KOPT-K1 (cell line): ENCODE measurements at regions not wholly inside any gene's neighbourhood (a gene's known extent, or its start where the extent isn't known, plus 50 kb on each side); places are given as distances from the start of the nearest gene placed in this dataset.

Experiments used
- H3K27ac ChIP-seq: fragments of 200-600 bp; sonication (generic); 2 replicates; pipeline ENCODE4 v1.5.1; 2016; ENCODE audit warnings: antibody characterized with exemption, mild to moderate bottlenecking, low read depth, low read length; ENCODE audit not compliant: poor library complexity, severe bottlenecking
- H3K36me3 ChIP-seq: fragments of 200-600 bp; sonication (generic); 2 replicates; pipeline ENCODE4 v1.5.1; 2017; ENCODE audit warnings: antibody characterized with exemption, mild to moderate bottlenecking, low read length, moderate library complexity; ENCODE audit not compliant: insufficient read depth
- H3K9me3 ChIP-seq: fragments of 200-600 bp; sonication (generic); 2 replicates; pipeline ENCODE4 v1.5.1; 2017; ENCODE audit warnings: antibody characterized with exemption, low read length, mild to moderate bottlenecking; ENCODE audit not compliant: insufficient read depth, poor library complexity, severe bottlenecking

DNA sequence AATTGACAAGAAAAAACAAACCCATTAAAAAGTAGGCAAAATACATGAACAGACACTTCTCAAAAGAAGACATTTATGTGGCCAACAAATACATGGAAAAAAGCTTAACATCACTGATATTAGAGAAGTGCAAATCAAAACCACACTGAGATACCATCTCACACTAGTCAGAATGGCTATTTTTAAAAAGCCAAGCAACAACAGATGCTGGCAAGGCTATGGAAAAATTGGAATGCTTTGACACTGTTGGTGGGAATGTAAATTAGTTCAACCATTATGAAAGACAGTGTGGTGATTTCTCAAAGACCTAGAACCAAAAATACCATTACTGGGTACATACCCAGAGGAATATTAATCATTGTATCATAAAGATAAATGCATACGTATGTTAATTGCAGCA is 641.1 kb upstream of the B3GALT2 start:
- peaks cover 4% of the 10 kb centered on the region for H3K9me3 ChIP-seq
- H3K27ac ChIP-seq, result no peak overlapping the region
- H3K36me3 ChIP-seq, result no peaks in the 10 kb centered on the region

DNA sequence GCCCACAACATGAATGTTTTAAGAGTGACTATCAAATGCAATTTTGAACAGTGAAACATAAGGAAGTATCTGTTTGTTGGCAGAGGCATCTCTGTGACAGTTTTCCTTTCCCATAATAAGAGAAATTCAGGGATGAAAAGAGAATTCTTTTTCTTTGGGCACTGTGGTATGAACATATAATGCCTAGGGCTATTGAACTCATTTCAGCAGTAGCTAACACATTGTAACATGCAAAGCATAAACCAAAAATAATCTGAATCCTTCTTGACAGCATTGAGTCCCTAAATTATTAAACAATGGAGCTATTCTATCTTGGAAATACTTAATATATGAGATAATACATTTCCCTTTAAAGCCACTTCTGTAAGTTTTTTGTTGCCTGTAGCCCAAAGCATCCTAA is 633.0 kb upstream of the B3GALT2 start:
- H3K36me3 ChIP-seq, result no peaks in the 10 kb centered on the region
- H3K27ac ChIP-seq, result no peak overlapping the region
- no peaks in the 10 kb centered on the region for H3K9me3 ChIP-seq

DNA sequence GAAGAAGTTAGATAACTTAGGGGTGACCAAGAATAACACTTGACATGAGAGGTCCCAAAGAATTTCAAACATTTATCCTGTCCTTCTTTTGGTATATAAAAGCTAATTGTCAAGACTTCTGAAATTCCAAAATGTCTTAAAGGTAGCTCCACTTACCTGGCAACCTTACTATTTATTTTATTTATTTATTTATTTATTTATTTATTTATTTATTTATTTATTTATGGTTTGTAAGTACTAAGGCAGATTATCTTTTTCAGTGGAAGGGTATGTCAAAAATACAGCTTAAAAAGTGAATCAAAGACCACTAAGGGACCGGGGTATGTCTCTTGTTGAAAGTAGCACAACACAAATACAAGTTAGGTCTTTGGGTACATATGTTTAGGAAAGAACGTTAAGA is 620.8 kb upstream of the B3GALT2 start:
- no peaks in the 10 kb centered on the region for H3K36me3 ChIP-seq
- no peak overlapping the region for H3K27ac ChIP-seq
- no peaks in the 10 kb centered on the region for H3K9me3 ChIP-seq

DNA sequence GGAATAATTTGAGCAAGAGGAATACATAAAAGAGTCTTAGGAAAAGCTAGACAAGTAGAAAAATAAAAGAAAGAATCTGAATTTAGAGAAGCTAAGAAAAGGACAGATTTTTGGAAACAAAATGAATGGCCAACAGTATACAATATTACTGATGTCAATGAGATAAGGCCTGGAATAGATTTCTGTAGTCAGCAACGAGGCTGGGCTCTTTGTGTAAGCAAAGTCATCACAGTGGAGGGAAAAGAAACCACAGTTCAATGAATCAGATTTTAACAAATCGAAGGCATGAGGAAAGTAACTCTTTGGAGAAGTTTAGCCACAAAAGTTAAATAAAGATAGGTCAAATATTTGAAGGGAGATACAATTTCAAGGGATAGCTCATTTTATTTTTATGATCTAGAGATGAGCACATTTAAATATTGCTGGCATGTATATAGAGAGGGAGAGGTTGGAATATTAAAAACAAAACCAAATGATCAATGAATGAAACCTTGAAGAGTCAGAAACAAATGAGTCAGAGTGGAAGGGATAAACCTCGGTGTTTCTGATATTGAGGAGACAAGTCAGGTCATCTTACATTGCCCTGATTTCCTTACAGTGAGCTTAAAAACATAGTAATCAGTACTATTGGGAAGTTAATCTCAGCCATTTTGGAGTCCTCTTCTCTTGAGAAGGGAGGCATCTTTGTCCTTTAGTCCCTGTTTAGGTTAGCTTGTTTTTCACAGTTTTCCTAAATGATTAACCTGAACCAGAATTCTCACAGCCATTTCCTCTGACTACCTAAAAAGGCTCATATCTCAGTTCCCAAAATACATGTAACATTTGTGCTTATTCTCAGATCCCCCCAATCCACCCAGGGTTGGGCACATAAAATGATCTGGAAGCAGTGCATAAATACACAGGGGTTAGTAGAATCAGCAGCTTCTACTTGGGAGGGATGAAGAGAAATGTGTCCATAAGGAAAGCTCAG is 620.0 kb upstream of the B3GALT2 start:
- Histone ChIP-seq H3K36me3 (no peaks in the 10 kb centered on the region), H3K27ac (no peak overlapping the region), H3K9me3 (no peaks in the 10 kb centered on the region)

DNA sequence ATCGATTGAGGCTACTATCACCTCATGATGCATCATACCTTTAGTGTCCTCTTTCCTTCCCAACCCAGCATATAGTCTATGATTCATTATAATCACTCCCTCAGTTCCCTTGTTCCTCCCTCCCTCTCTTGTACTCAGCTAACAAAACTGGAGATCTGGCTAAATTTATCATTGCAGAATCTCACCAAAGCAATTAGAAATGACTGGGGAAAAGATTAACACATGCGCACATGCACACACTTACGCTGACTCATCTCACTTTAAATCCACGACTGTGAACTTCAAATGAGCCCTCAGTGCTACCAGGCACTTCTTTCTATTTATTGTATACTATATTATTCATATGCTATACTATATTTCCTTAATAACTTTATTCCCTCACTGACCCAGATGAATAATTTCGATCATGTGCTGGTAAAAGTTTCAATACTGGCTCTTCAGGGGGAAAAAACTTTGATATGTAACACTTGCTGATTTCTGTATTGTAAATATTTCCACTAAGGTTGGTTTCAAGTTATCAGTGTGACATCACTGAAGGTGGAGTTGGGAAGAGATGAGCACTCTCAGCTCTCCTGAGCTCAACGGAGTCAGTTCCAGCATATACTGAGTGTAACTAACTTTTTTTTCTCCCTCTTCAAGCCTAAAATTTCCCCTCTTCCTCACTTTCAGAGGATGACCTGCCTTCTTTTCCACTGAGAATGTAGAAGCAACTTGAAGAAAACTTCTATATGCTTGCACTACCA is 613.7 kb upstream of the B3GALT2 start:
- Histone ChIP-seq H3K27ac (no peak overlapping the region), H3K9me3 (no peaks in the 10 kb centered on the region), H3K36me3 (no peaks in the 10 kb centered on the region)

DNA sequence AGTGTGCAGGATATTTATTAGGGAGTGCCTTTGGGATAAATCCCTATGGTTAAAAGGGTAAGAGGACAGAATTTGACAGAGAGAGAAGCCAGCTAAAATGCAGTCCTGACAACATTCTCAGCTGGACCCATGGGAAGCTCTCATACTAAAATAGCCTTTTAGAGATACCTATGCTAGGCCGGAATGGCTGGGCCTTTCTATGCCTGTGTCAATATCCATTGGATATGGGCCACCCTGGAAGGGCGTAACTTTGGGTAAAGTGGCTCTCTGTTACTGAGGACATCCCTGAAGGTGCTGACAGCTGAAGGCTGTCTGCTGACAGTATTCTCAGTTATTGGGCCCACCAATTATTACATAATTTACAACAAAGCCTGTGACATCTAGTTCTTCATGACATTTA is 613.0 kb upstream of the B3GALT2 start:
- Histone ChIP-seq H3K9me3 (no peaks in the 10 kb centered on the region), H3K36me3 (no peaks in the 10 kb centered on the region), H3K27ac (no peak overlapping the region)

DNA sequence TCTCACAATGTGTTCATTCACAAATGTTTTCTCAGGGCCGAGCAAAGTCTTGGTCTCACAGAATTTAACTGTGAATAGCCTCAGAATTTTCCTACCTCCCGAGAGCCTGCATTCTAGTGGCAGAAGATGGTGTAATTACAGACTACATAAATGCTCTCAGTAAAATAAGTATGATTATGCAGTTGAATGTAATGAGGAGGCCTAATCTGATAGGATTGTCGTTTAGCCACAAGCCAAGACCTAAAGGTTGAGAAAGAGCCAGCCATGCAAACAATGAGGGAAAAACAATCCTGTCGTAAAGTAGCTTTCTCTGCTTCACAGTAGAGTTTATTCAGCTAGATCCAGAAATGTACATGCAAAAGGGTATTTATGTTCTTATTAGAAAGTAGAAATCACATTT is 607.8 kb upstream of the B3GALT2 start:
- Histone ChIP-seq H3K36me3 (no peaks in the 10 kb centered on the region), H3K9me3 (no peaks in the 10 kb centered on the region), H3K27ac (no peak overlapping the region)

DNA sequence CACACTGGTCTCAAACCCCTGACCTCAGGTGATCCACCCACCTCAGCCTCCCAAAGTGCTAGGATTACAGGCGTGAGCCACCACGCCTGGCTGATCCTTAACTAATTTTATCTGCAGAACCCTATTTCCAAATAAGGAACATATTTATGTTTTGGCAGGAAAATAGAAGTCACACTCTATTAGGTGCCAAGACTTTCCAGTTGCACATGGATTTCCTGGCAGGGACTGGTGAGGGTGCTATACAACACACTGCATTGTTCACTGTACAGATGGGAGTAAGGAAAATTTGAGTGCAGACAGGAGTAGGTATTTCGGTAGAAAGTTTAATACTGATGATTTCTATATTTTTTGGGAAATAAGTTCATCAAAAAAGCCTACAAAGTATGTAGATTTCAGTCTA is 605.3 kb upstream of the B3GALT2 start:
- Histone ChIP-seq H3K36me3 (no peaks in the 10 kb centered on the region), H3K27ac (no peak overlapping the region), H3K9me3 (no peaks in the 10 kb centered on the region)

DNA sequence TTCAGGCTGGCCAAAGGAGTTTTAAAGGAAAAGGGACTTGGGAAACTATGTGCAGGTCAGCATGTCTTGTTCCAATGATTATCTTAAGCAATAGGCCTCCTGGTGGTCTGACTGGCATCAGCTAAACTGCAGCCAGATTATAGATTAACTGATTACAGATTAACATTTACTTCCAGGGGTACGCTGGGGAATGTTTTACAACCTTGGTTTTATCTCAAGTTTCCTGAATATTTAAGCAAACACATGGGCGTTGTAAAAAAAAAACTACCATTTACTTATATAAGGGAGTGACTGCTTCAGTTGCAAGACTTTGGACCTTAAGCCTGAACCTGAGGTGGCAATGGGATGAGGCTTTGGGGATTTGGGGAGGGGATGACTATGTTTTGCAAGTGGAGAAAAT is 600.6 kb upstream of the B3GALT2 start:
- no peaks in the 10 kb centered on the region for H3K36me3 ChIP-seq
- no peak overlapping the region for H3K27ac ChIP-seq
- H3K9me3 ChIP-seq, result no peaks in the 10 kb centered on the region

DNA sequence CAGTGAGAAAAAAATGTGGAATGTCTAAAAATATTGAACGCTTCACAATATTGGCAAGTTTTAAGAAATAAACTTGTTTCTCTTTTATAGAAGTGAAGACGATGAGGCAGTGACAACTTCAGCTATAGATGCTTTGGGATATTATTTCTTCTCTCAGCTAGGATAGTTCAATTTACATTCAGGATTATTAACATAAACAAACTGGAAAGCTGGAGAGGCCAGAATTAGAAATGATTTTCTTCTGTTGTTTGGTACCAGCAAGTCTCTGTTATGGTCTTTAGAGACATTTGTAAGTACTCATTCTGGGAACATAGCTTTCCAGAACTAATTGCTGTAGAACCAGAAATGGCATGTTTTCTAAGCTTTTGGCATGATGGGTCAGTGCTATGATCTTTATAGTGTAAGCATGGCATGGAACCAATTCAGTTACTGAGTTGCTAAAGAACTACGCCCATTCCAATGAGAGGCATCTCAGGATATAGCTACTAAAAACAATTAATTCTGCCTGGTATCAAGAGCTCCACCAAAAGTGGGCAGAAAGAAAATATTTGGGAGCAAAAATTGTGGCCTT is 599.5 kb upstream of the B3GALT2 start:
- Histone ChIP-seq H3K27ac (no peak overlapping the region), H3K36me3 (no peaks in the 10 kb centered on the region), H3K9me3 (no peaks in the 10 kb centered on the region)

DNA sequence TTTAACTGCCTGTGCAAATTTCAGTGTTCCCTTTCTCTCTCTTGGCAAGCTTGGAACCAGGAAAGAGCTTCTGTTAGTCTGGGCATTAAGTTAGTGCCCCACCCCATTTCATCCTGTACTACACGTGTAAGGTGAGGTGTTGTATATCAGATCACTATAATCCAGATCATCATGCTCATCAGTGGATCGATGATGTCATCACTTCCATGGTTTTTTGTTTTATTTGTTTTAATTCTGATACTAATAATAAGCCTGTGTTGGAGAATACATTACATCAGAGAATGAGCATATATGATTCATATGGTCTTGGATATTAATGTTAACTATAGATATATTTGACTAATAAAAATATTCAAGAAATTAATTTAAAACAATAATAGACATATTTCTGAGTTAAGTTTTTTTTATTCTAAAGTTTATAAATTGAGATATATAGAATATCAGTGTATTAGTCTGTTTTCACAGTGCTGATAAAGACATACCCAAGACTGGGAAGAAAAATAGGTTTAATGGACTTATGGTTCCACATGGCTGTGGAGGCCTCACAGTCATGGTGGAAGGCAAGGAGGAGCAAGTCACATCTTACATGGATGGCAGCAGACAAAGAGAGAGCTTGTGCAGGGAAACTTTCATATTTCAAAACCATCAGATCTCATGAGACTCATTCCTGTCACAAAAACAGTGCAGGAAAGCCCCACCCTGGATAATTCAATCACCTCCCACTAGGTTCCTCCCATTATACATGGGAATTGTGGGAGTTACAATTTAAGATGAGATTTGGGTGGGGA is 588.3 kb upstream of the B3GALT2 start:
- no peaks in the 10 kb centered on the region for H3K36me3 ChIP-seq
- peaks cover 13% of the 10 kb centered on the region for H3K9me3 ChIP-seq
- no peak overlapping the region for H3K27ac ChIP-seq

DNA sequence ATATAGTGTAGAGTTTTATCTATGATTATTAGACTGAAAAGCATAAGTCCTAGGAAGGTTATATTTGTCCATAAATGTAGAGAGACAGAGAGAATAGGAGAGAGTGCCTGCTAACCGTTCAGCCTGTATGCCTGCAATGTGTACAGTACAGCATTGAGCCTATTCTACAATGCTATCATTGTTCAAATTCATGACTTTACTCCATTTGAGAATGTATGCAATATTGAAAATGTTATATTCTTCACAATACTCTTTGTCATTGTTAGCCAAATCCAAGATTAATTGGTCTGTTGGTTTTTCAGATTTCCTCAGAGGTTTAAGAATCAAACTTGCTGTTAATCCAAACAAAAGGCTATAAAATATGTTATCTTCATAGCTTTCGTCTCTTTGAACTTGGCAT is 585.2 kb upstream of the B3GALT2 start:
- H3K27ac ChIP-seq, result no peak overlapping the region
- no peaks in the 10 kb centered on the region for H3K36me3 ChIP-seq
- peaks cover 13% of the 10 kb centered on the region for H3K9me3 ChIP-seq

DNA sequence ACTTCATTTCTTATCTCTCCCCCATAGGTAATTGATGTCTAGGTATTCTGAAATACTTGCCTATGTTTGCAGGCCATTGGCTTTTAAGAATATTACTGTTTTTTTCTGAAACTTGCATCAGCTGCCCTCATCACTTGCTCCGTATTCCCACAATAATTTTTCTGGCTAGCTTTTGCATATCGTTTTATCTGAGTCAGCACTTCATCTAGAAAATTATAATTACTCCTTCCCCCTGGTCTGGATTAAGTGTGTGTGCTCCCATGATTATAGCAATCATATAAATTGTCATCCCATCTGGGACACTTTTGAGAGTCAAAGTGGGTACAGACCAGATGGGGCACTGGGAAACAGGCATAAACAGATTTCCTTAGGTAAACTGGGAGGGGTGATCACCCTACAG is 583.2 kb upstream of the B3GALT2 start:
- Histone ChIP-seq H3K27ac (no peak overlapping the region), H3K36me3 (no peaks in the 10 kb centered on the region), H3K9me3 (no peaks in the 10 kb centered on the region)

DNA sequence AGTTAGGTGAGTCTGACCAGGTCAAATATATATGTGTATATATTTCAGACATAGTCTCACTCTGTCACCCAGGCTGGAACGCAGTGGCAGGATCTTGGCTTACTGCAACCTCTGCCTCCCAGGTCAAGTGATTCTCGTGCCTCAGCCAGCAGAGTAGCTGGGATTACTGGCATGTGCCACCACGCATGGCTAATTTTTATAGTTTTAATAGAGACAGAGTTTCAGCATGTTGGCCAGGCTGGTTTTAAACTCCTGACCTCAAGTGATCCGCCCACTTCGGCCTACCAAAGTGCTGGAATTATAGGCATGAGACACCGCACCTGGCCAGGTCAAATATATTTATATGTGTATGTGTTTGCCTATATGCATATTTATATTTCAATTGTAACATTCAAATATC is 581.5 kb upstream of the B3GALT2 start:
- H3K27ac ChIP-seq, result no peak overlapping the region
- H3K9me3 ChIP-seq, result no peaks in the 10 kb centered on the region
- H3K36me3 ChIP-seq, result no peaks in the 10 kb centered on the region

DNA sequence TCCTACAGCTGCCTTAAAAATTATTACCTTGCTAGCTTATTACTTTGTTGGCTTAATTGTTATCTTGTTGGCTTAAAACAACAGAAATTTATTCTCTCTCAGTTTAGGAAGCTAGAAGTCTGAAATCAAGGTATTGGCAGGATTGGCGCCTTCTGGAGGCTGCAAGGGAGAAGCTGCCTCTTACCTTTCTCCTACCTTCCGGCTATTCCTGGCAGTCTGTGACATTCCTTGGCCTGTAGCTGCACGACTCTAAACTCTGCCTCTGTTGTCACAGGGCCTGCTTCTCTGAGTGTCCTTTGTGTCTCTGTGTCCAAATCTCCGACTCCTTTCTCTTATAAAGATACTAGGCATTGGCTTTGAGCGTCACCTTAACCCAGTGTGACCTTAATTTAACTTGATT is 579.9 kb upstream of the B3GALT2 start:
- Histone ChIP-seq H3K9me3 (no peaks in the 10 kb centered on the region), H3K27ac (no peak overlapping the region), H3K36me3 (no peaks in the 10 kb centered on the region)
